ENCODE measurements at regions not wholly inside any gene's neighbourhood (a gene's known extent, or its start where the extent isn't known, plus 50 kb on each side); places are given as distances from the start of the nearest gene placed in this dataset.

- TF ChIP-seq CTCF (IDR thresholded peaks at IDR 0.05) (no peak), ZFX (IDR thresholded peaks at IDR 0.05; ENCODE audit: borderline replicate concordance) (no peak)
These were observed 523.9 kb downstream of the SHQ1 start for GRCh38 chr3:72324253-72324811.
